ENCODE measurements at regions not wholly inside any gene's neighbourhood (a gene's known extent, or its start where the extent isn't known, plus 50 kb on each side); places are given as distances from the start of the nearest gene placed in this dataset.

GRCh38 chr17:59456923-59457615 is 108.3 kb upstream of the DHX40 start:
- POLR2A ChIA-PET, result no interaction called here
- DNase-seq (ENCODE audit: low read depth in 1 of 2, low spot score in 1 of 2) (no peak), FAIRE-seq (no peak), ATAC-seq (no peak)
- 86% methylated on average over 5 of the region's 5 CpGs for WGBS (ENCODE audit: missing lambda C conversion rate)
- CTCF ChIA-PET, result interaction anchor here (0.5 to 9.5 kb wide), 5 partner anchors 17 to 890 kb away, joined by 3 to 90 read pairs (median 3); no protein-coding TSS in a partner anchor
- H3K27ac ChIP-seq, result no peak overlapping the region
- TF ChIP-seq CHD4 (IDR thresholded peaks at IDR 0.05; ENCODE audit: borderline replicate concordance), result no peak
- no peak for TF ChIP-seq FOSL2 (IDR thresholded peaks at IDR 0.05)
- no peak for TF ChIP-seq FOSL2 (CRISPR knock-in tag; IDR thresholded peaks at IDR 0.05)
- TF ChIP-seq HOXA7 (CRISPR knock-in tag; IDR thresholded peaks at IDR 0.05), result no peak
- TF ChIP-seq EHMT2 (IDR thresholded peaks at IDR 0.05; ENCODE audit: low read depth), result no peak
- no peak for TF ChIP-seq CEBPB (IDR thresholded peaks at IDR 0.05)
- TF ChIP-seq FOXS1 (CRISPR knock-in tag; IDR thresholded peaks at IDR 0.05), result no peak
- no peak for TF ChIP-seq RARB (CRISPR knock-in tag; IDR thresholded peaks at IDR 0.05)
- TF ChIP-seq, protein P1, sequence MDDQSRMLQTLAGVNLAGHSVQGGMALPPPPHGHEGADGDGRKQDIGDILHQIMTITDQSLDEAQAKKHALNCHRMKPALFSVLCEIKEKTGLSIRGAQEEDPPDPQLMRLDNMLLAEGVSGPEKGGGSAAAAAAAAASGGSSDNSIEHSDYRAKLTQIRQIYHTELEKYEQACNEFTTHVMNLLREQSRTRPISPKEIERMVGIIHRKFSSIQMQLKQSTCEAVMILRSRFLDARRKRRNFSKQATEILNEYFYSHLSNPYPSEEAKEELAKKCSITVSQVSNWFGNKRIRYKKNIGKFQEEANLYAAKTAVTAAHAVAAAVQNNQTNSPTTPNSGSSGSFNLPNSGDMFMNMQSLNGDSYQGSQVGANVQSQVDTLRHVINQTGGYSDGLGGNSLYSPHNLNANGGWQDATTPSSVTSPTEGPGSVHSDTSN (IDR thresholded peaks at IDR 0.05), result no peak
- TF ChIP-seq, protein P2, sequence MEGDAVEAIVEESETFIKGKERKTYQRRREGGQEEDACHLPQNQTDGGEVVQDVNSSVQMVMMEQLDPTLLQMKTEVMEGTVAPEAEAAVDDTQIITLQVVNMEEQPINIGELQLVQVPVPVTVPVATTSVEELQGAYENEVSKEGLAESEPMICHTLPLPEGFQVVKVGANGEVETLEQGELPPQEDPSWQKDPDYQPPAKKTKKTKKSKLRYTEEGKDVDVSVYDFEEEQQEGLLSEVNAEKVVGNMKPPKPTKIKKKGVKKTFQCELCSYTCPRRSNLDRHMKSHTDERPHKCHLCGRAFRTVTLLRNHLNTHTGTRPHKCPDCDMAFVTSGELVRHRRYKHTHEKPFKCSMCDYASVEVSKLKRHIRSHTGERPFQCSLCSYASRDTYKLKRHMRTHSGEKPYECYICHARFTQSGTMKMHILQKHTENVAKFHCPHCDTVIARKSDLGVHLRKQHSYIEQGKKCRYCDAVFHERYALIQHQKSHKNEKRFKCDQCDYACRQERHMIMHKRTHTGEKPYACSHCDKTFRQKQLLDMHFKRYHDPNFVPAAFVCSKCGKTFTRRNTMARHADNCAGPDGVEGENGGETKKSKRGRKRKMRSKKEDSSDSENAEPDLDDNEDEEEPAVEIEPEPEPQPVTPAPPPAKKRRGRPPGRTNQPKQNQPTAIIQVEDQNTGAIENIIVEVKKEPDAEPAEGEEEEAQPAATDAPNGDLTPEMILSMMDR (IDR thresholded peaks at IDR 0.05), result no peak
- TF ChIP-seq, protein P3, sequence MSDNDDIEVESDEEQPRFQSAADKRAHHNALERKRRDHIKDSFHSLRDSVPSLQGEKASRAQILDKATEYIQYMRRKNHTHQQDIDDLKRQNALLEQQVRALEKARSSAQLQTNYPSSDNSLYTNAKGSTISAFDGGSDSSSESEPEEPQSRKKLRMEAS (IDR thresholded peaks at IDR 0.05), result no peak
- no peak for TF ChIP-seq EHF (CRISPR knock-in tag; IDR thresholded peaks at IDR 0.05)
- no peak for TF ChIP-seq HOXB5 (CRISPR knock-in tag; IDR thresholded peaks at IDR 0.05)
- no peak for TF ChIP-seq GATA3 (IDR thresholded peaks at IDR 0.05; ENCODE audit: borderline replicate concordance)
- TF ChIP-seq KDM5A (IDR thresholded peaks at IDR 0.05), result no peak
- TF ChIP-seq, protein P4, sequence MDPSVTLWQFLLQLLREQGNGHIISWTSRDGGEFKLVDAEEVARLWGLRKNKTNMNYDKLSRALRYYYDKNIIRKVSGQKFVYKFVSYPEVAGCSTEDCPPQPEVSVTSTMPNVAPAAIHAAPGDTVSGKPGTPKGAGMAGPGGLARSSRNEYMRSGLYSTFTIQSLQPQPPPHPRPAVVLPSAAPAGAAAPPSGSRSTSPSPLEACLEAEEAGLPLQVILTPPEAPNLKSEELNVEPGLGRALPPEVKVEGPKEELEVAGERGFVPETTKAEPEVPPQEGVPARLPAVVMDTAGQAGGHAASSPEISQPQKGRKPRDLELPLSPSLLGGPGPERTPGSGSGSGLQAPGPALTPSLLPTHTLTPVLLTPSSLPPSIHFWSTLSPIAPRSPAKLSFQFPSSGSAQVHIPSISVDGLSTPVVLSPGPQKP (IDR thresholded peaks at IDR 0.05; ENCODE audit: low read depth, low read length), result no peak
- no peak for TF ChIP-seq EP300 (IDR thresholded peaks at IDR 0.05)
- no peak for TF ChIP-seq TFCP2L1 (CRISPR knock-in tag; IDR thresholded peaks at IDR 0.05)
- no peak for TF ChIP-seq RNF2 (IDR thresholded peaks at IDR 0.05; ENCODE audit: borderline replicate concordance, low read depth)
- TF ChIP-seq, protein P5, sequence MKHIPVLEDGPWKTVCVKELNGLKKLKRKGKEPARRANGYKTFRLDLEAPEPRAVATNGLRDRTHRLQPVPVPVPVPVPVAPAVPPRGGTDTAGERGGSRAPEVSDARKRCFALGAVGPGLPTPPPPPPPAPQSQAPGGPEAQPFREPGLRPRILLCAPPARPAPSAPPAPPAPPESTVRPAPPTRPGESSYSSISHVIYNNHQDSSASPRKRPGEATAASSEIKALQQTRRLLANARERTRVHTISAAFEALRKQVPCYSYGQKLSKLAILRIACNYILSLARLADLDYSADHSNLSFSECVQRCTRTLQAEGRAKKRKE (CRISPR knock-in tag; IDR thresholded peaks at IDR 0.05; ENCODE audit: low read depth), result no peak
- TF ChIP-seq CBX2 (IDR thresholded peaks at IDR 0.05; ENCODE audit: borderline replicate concordance, low read depth), result no peak
- no peaks in the 10 kb centered on the region for H3K4me1 ChIP-seq
- H3K4me3 ChIP-seq, result no peak overlapping the region
- no peak overlapping the region for H3K4me2 ChIP-seq
- no peaks in the 10 kb centered on the region for H3K9me3 ChIP-seq

DNA sequence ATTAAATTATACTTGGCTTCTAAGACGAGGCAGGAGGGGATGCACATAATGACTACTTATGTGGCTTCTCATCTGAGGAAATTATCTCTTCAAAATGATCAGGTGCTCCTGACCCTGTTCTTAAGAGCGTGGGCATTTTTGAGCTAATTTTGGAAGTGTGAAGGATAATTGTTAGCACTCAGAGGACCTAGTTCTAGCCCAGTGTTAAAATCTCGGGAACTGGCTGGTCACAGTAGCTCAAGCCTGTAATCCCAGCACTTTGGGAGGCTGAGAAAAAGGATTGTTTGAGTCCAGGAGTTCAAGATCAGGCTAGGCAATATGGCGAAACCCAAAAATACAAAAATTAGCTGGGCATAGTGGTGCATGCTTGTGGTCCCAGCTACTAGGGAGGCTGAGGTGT is 103.0 kb upstream of the DHX40 start:
- Histone ChIP-seq H3K4me3 (no peak overlapping the region), H3K27ac (no peak overlapping the region), H3K9me3 (no peaks in the 10 kb centered on the region), H3K4me2 (no peak overlapping the region), H3K4me1 (no peaks in the 10 kb centered on the region)
- WGBS (ENCODE audit: missing lambda C conversion rate), result 54% methylated on average over 4 of the region's 4 CpGs
- TF ChIP-seq, protein P6, sequence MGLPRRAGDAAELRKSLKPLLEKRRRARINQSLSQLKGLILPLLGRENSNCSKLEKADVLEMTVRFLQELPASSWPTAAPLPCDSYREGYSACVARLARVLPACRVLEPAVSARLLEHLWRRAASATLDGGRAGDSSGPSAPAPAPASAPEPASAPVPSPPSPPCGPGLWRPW (IDR thresholded peaks at IDR 0.05), result no peak
- TF ChIP-seq CEBPB (IDR thresholded peaks at IDR 0.05) (no peak), ESRRA (IDR thresholded peaks at IDR 0.05; ENCODE audit: borderline replicate concordance, low read length) (no peak), EHF (CRISPR knock-in tag; IDR thresholded peaks at IDR 0.05) (no peak), BHLHE40 (IDR thresholded peaks at IDR 0.05; ENCODE audit: low read depth, low read length) (no peak), CBX2 (IDR thresholded peaks at IDR 0.05; ENCODE audit: borderline replicate concordance, low read depth) (no peak), REST (IDR thresholded peaks at IDR 0.05) (no peak), CHD4 (IDR thresholded peaks at IDR 0.05; ENCODE audit: borderline replicate concordance) (no peak)
- FAIRE-seq (no peak), DNase-seq (ENCODE audit: low read depth in 1 of 2, low spot score in 1 of 2) (no peak), ATAC-seq (no peak)
- CTCF ChIA-PET, result interaction anchor here (0.6 to 9.5 kb wide), 7 partner anchors 10 to 152 kb away, joined by 3 to 90 read pairs (median 5); no protein-coding TSS in a partner anchor
- POLR2A ChIA-PET, result no interaction called here
